ENCODE measurements at regions not wholly inside any gene's neighbourhood (a gene's known extent, or its start where the extent isn't known, plus 50 kb on each side); places are given as distances from the start of the nearest gene placed in this dataset.

- TF ChIP-seq POLR2A (IDR thresholded peaks at IDR 0.05; ENCODE audit: low read depth, low read length) (no peak), POLR2AphosphoS5 (IDR thresholded peaks at IDR 0.05; ENCODE audit: low read depth, low read length) (no peak), TAF1 (IDR thresholded peaks at IDR 0.05; ENCODE audit: low read depth, low read length) (no peak)
These were observed 197.6 kb upstream of the NFE2L3 start for GRCh38 chr7:25954395-25954794.
